Midbrain (tissue), 1 donor: ENCODE measurements at regions not wholly inside any gene's neighbourhood (a gene's known extent, or its start where the extent isn't known, plus 50 kb on each side); places are given as distances from the start of the nearest gene placed in this dataset.

Experiments used
- DNase-seq: peaks from one replicate; lab custom pipeline; 2025; lab: John Stamatoyannopoulos, UW

- no peak for DNase-seq
Observed at GRCh38 chr15:75134748-75135147, 66.9 kb upstream of the C15orf39 start.

GRCh38 chr15:75136118-75136517 is 65.6 kb upstream of the C15orf39 start:
- no peak for DNase-seq

- no peak for DNase-seq
Observed at GRCh38 chr15:75136758-75137157, 64.9 kb upstream of the C15orf39 start.

GRCh38 chr15:75138016-75138999 is 63.4 kb upstream of the C15orf39 start:
- no peak for DNase-seq

- no peak for DNase-seq
Observed at GRCh38 chr15:75140080-75140879, 61.4 kb upstream of the C15orf39 start.

GRCh38 chr15:75142499-75142898 is 59.2 kb upstream of the C15orf39 start:
- no peak for DNase-seq

- DNase-seq, result no peak
Observed at GRCh38 chr15:75143738-75144334, 57.8 kb upstream of the C15orf39 start.

GRCh38 chr15:75145027-75145841 is 56.4 kb upstream of the C15orf39 start:
- DNase-seq, result no peak

- no peak for DNase-seq
Observed at GRCh38 chr15:75148280-75148679, 53.4 kb upstream of the C15orf39 start.

- no peak for DNase-seq
Observed at GRCh38 chr15:75149867-75150709, 51.6 kb upstream of the C15orf39 start.

GRCh38 chr15:75151214-75152128 is 50.2 kb upstream of the C15orf39 start:
- DNase-seq, result no peak
